Neural cell (in vitro differentiated cells): ENCODE measurements at regions not wholly inside any gene's neighbourhood (a gene's known extent, or its start where the extent isn't known, plus 50 kb on each side); places are given as distances from the start of the nearest gene placed in this dataset.

Experiments used
- H2AFZ ChIP-seq: fragments of 200-600, 300-800 bp; sonication (generic), shearing (Covaris generic); 2 replicates; pipeline ENCODE4 v1.6.0; 2014; ENCODE audit warnings: low read depth, mild to moderate bottlenecking, antibody characterized with exemption, low read length, moderate library complexity
- H3F3A ChIP-seq: fragments of 200-600 bp; shearing (Covaris generic); 2 replicates; pipeline ENCODE4 v1.6.1; 2016; ENCODE audit warnings: mild to moderate bottlenecking, moderate library complexity, mixed read lengths, antibody characterized with exemption, low read length; ENCODE audit not compliant: insufficient read depth, poor library complexity, severe bottlenecking
- H3K27ac ChIP-seq: fragments of 200-600, 300-800 bp; sonication (generic), shearing (Covaris generic); 2 replicates; pipeline ENCODE4 v1.5.1; 2014; ENCODE audit warnings: mild to moderate bottlenecking, low read length, moderate library complexity
- H3K27me3 ChIP-seq: fragments of 300-800, 200-600 bp; sonication (generic), shearing (Covaris generic); 2 replicates; pipeline ENCODE4 v1.6.0; 2014; ENCODE audit warnings: mild to moderate bottlenecking, low read depth, low read length, moderate library complexity; ENCODE audit not compliant: insufficient read depth
- H3K36me3 ChIP-seq: fragments of 300-800, 200-600 bp; sonication (generic), shearing (Covaris generic); 2 replicates; pipeline ENCODE4 v1.5.1; 2014; ENCODE audit warnings: mild to moderate bottlenecking, antibody characterized with exemption, low read length, moderate library complexity; ENCODE audit not compliant: insufficient read depth
- H3K4me2 ChIP-seq: fragments of 300-800, 200-600 bp; sonication (generic), shearing (Covaris generic); 2 replicates; pipeline ENCODE4 v1.6.0; 2014; ENCODE audit warnings: mild to moderate bottlenecking, low read length
- H3K4me3 ChIP-seq: fragments of 300-800, 200-600 bp; sonication (generic), shearing (Covaris generic); 2 replicates; pipeline ENCODE4 v1.5.1; 2014; ENCODE audit warnings: mild to moderate bottlenecking, low read length, moderate library complexity
- H3K79me2 ChIP-seq: fragments of 200-600 bp; shearing (Covaris generic); replicated peaks from 2 replicates; pipeline ENCODE4 v1.6.0; 2014; ENCODE audit warnings: mild to moderate bottlenecking, low read length, moderate library complexity; ENCODE audit not compliant: insufficient read depth
- H3K9ac ChIP-seq: fragments of 300-800, 200-600 bp; sonication (generic), shearing (Covaris generic); 2 replicates; pipeline ENCODE4 v1.6.1; 2016; ENCODE audit warnings: mild to moderate bottlenecking, low read length, mixed read lengths
- H3K9me2 ChIP-seq: fragments of 200-600 bp; shearing (Covaris generic); 2 replicates; pipeline ENCODE4 v1.6.1; 2016; ENCODE audit warnings: mild to moderate bottlenecking, low read length, mixed read lengths; ENCODE audit not compliant: insufficient read depth
- H3K9me3 ChIP-seq: fragments of 200-600, 300-800 bp; sonication (generic), shearing (Covaris generic); 2 replicates; pipeline ENCODE4 v1.6.1; 2016; ENCODE audit warnings: mild to moderate bottlenecking, mixed run types, low read length, moderate library complexity, mixed read lengths
- H4K20me1 ChIP-seq: fragments of 200-600 bp; shearing (Covaris generic); 2 replicates; pipeline ENCODE4 v1.6.1; 2016; ENCODE audit warnings: mild to moderate bottlenecking, mixed run types; ENCODE audit not compliant: insufficient read depth
- CTCF ChIP-seq: fragments of 450-650 bp; IDR thresholded peaks from 2 replicates; pipeline ENCODE4 v1.5.1; 2014; ENCODE audit warnings: antibody characterized with exemption, mild to moderate bottlenecking, moderate library complexity; ENCODE audit not compliant: poor library complexity, severe bottlenecking
- EP300 ChIP-seq: fragments of 450-650 bp; conservative IDR thresholded peaks from 2 replicates; pipeline ENCODE4 v1.6.1; 2014; ENCODE audit warnings: antibody characterized with exemption, mild to moderate bottlenecking, moderate library complexity; ENCODE audit not compliant: poor library complexity, severe bottlenecking
- EZH2 ChIP-seq: fragments of 200-600, 300-800 bp; shearing (Covaris generic), sonication (generic); IDR thresholded peaks from 2 replicates; pipeline ENCODE4 v1.6.1; 2014; ENCODE audit warnings: antibody characterized with exemption, low read length, borderline replicate concordance, mild to moderate bottlenecking; ENCODE audit not compliant: insufficient read depth, poor library complexity, severe bottlenecking
- MXI1 ChIP-seq: fragments of 450-650 bp; conservative IDR thresholded peaks from 2 replicates; pipeline ENCODE4 v1.6.1; 2014; ENCODE audit warnings: antibody characterized with exemption, mild to moderate bottlenecking; ENCODE audit not compliant: poor library complexity, severe bottlenecking
- POLR2AphosphoS5 ChIP-seq: IDR thresholded peaks from 2 replicates; pipeline ENCODE4 v1.6.1; 2012
- RAD21 ChIP-seq: fragments of 450-650 bp; conservative IDR thresholded peaks from 2 replicates; pipeline ENCODE4 v1.6.1; 2014; ENCODE audit warnings: antibody characterized with exemption, mild to moderate bottlenecking, moderate library complexity
- REST ChIP-seq: IDR thresholded peaks from 2 replicates; pipeline ENCODE4 v1.6.1; 2012; ENCODE audit warnings: borderline replicate concordance
- SMC3 ChIP-seq: fragments of 450-650 bp; conservative IDR thresholded peaks from 2 replicates; pipeline ENCODE4 v1.6.1; 2014; ENCODE audit warnings: antibody characterized with exemption, mild to moderate bottlenecking, moderate library complexity; ENCODE audit not compliant: poor library complexity
- TAF1 ChIP-seq: IDR thresholded peaks from 2 replicates; pipeline ENCODE4 v1.6.1; 2012; ENCODE audit warnings: low read depth

GRCh38 chr2:21996339-21996738 is 872.6 kb downstream of the TDRD15 start:
- TF ChIP-seq SMC3 (no peak), REST (no peak), TAF1 (no peak), EP300 (no peak), CTCF (no peak), RAD21 (no peak), MXI1 (no peak), EZH2 (no peak), POLR2AphosphoS5 (no peak)
- Histone ChIP-seq H3F3A (no peaks in the 10 kb centered on the region), H3K4me3 (no peak overlapping the region), H4K20me1 (no peaks in the 10 kb centered on the region), H3K27me3 (no peaks in the 10 kb centered on the region), H3K36me3 (no peaks in the 10 kb centered on the region), H3K4me2 (no peak overlapping the region), H2AFZ (no peak overlapping the region), H3K9me3 (peaks cover 9% of the 10 kb centered on the region), H3K9me2 (no peaks in the 10 kb centered on the region), H3K27ac (no peak overlapping the region), H3K79me2 (no peaks in the 10 kb centered on the region), H3K9ac (no peak overlapping the region)

GRCh38 chr2:21999522-21999921 is 875.8 kb downstream of the TDRD15 start:
- TF ChIP-seq TAF1 (no peak), REST (no peak), POLR2AphosphoS5 (no peak), CTCF (no peak), EP300 (no peak), SMC3 (no peak), RAD21 (no peak), EZH2 (no peak)
- H3K4me3 ChIP-seq: no peak overlapping the region
- no peak overlapping the region for H3K27ac ChIP-seq
- no peak overlapping the region for H2AFZ ChIP-seq
- no peaks in the 10 kb centered on the region for H3K27me3 ChIP-seq
- H3K9ac ChIP-seq: no peak overlapping the region
- H3K36me3 ChIP-seq: no peaks in the 10 kb centered on the region
- no peaks in the 10 kb centered on the region for H4K20me1 ChIP-seq
- no peaks in the 10 kb centered on the region for H3K9me3 ChIP-seq
- no peak overlapping the region for H3K4me2 ChIP-seq
- no peaks in the 10 kb centered on the region for H3K79me2 ChIP-seq
- no peaks in the 10 kb centered on the region for H3K9me2 ChIP-seq
- H3F3A ChIP-seq: no peaks in the 10 kb centered on the region
